Tibial nerve (tissue), 4 donors: ENCODE measurements at regions not wholly inside any gene's neighbourhood (a gene's known extent, or its start where the extent isn't known, plus 50 kb on each side); places are given as distances from the start of the nearest gene placed in this dataset.
"Not testable (repeated sequence)": the region's sequence is repeated elsewhere in the genome, so short reads cannot be mapped to it uniquely, and the experiment has no call there.

Experiments
- DNase-seq, 2 donors: peaks; one replicate each; pipeline ENCODE4 v3.0.0-alpha.2; 2019; ENCODE audit warnings: low spot score in 2 of 2
- H3K27ac ChIP-seq, 4 donors: fragments of 200-600 bp; sonication (generic) in 3 of 4; one replicate each; pipeline ENCODE4 v1.5.1; 2017 to 2019; ENCODE audit warnings: mild to moderate bottlenecking in 1 of 4
- H3K27me3 ChIP-seq, 2 donors: fragments of 200-600 bp; sonication (generic) in 1 of 2; one replicate each; pipeline versions ENCODE4 v1.5.1 to v1.6.0; 2017 to 2019
- H3K36me3 ChIP-seq, 3 donors: fragments of 200-600 bp; sonication (generic); one replicate each; pipeline ENCODE4 v1.5.1; 2018 to 2019
- H3K4me1 ChIP-seq, 4 donors: fragments of 200-600 bp; sonication (generic) in 3 of 4; one replicate each; pipeline ENCODE4 v1.5.1; 2017 to 2019
- H3K4me3 ChIP-seq, 4 donors: fragments of 200-600 bp; sonication (generic) in 3 of 4; one replicate each; pipeline ENCODE4 v1.5.1; 2017 to 2019; ENCODE audit warnings: mild to moderate bottlenecking in 1 of 4, moderate library complexity in 1 of 4
- H3K9me3 ChIP-seq, 4 donors: fragments of 200-600 bp; sonication (generic) in 3 of 4; one replicate each; pipeline ENCODE4 v1.5.1; 2017 to 2019
- EP300 ChIP-seq, 2 donors: sonication (generic); formaldehyde crosslinking; IDR thresholded peaks; one replicate each; pipeline ENCODE4 v1.6.1; 2017; ENCODE audit warnings: antibody characterized with exemption in 2 of 2, mild to moderate bottlenecking in 1 of 2
- POLR2A ChIP-seq, 2 donors: fragments of 450-650 bp; IDR thresholded peaks; one replicate each; pipeline ENCODE4 v1.6.1; 2017; ENCODE audit warnings: antibody characterized with exemption in 2 of 2, mild to moderate bottlenecking in 2 of 2, moderate library complexity in 2 of 2
- WGBS, 2 donors: methylation state at CpG; one replicate each; pipeline ENCODE4 v1.1.5; 2018; 5-methylcytosine and 5-hydroxymethylcytosine counted together
- TF ChIP-seq, protein P1 (sequence below), 5 experiments: fragments of 200-600 bp in 3 of 5; fragments of 450-650 bp in 2 of 5; sonication (generic) in 3 of 5; IDR thresholded peaks; one replicate each; pipeline ENCODE4 v1.5.1; 2016 to 2019; ENCODE audit warnings: antibody characterized with exemption in 5 of 5, mild to moderate bottlenecking in 3 of 5, moderate library complexity in 2 of 5

DNA sequence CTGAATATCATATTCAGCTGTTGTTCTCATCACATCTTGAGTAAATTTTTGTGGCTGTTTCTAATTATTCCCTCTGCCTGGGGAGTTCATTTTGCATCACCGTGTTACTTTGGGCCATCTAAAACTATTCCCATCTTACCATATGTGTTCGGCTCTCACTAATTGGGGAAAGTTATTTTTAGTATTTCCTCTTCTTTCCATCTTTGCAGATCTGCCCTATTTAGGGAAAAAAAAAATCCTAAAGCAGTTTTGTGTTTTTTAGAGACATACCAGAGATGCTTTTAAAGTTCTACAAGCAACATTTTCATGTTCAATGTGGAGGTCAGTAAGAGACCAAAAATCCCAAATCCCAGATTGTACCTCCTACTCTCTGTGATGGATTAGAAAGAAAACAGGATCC, 111.3 kb upstream of the NDUFV2 start:
- TF ChIP-seq POLR2A (IDR thresholded peaks at IDR 0.05): no peak
- TF ChIP-seq, protein P1, sequence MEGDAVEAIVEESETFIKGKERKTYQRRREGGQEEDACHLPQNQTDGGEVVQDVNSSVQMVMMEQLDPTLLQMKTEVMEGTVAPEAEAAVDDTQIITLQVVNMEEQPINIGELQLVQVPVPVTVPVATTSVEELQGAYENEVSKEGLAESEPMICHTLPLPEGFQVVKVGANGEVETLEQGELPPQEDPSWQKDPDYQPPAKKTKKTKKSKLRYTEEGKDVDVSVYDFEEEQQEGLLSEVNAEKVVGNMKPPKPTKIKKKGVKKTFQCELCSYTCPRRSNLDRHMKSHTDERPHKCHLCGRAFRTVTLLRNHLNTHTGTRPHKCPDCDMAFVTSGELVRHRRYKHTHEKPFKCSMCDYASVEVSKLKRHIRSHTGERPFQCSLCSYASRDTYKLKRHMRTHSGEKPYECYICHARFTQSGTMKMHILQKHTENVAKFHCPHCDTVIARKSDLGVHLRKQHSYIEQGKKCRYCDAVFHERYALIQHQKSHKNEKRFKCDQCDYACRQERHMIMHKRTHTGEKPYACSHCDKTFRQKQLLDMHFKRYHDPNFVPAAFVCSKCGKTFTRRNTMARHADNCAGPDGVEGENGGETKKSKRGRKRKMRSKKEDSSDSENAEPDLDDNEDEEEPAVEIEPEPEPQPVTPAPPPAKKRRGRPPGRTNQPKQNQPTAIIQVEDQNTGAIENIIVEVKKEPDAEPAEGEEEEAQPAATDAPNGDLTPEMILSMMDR (IDR thresholded peaks at IDR 0.05): no peak
- TF ChIP-seq EP300 (IDR thresholded peaks at IDR 0.05): no peak
- no peak overlapping the region for H3K4me3 ChIP-seq
- no peaks in the 10 kb centered on the region for H3K4me1 ChIP-seq
- H3K27ac ChIP-seq: no peak overlapping the region
- no peaks in the 10 kb centered on the region for H3K9me3 ChIP-seq
- H3K27me3 ChIP-seq: no peaks in the 10 kb centered on the region
- WGBS, 2 donors: 29 to 45% methylated on average over 2 of the region's 2 CpGs
- no peaks in the 10 kb centered on the region for H3K36me3 ChIP-seq
- DNase-seq: no peak

DNA sequence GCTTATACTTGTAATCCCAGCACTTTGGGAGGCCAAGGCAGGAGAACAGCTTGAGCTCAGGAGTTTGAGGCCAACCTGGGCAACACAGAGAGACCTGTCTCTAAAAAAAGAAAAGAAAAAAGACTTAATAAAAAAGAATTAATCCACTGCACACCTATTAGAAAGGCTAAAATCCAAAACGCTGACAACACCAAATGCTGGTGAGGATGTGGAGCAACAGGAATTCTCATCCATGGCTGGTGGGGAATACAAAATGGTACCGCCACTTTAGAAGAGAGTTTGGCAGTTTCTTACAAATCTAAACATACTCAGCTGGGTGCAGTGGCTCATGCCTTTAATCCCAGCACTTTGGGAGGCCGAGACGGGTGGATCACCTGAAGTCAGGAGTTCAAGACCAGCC, 110.0 kb upstream of the NDUFV2 start:
- WGBS, 2 donors: 92 to 93% methylated on average over 4 of the region's 4 CpGs
- H3K4me1 ChIP-seq, H3K9me3 ChIP-seq, H3K4me3 ChIP-seq, H3K27ac ChIP-seq, H3K27me3 ChIP-seq, H3K36me3 ChIP-seq, DNase-seq: not testable (repeated sequence)

DNA sequence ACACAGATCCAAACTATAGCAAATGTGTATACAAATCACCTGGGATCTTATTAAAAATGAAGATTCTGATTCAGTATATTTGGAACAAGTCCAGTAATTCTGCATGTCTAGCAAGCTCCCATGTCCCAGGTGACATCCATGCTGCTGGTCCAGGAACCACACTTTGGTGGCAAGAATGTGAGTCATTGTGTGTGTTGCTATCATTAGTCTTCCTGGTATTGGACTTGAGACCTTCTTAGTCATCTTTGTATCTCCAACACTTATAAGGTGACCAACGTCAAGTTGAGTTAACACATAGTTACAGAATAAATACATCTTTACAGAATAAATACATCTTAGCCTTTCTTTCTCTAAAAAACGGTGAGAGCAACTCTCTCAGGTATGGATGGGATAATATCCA, 107.9 kb upstream of the NDUFV2 start:
- DNase-seq: no peak
- H3K4me1 ChIP-seq: no peaks in the 10 kb centered on the region
- TF ChIP-seq POLR2A (IDR thresholded peaks at IDR 0.05): no peak
- TF ChIP-seq EP300 (IDR thresholded peaks at IDR 0.05): no peak
- TF ChIP-seq, protein P1 (IDR thresholded peaks at IDR 0.05): no peak
- no peak overlapping the region for H3K27ac ChIP-seq
- no peaks in the 10 kb centered on the region for H3K36me3 ChIP-seq
- peaks cover 0 to 5% (median 0%) of the 10 kb centered on the region in 4 donors for H3K9me3 ChIP-seq
- 62 to 77% methylated on average over 2 of the region's 2 CpGs for WGBS, 2 donors
- no peaks in the 10 kb centered on the region for H3K27me3 ChIP-seq
- H3K4me3 ChIP-seq: no peak overlapping the region

DNA sequence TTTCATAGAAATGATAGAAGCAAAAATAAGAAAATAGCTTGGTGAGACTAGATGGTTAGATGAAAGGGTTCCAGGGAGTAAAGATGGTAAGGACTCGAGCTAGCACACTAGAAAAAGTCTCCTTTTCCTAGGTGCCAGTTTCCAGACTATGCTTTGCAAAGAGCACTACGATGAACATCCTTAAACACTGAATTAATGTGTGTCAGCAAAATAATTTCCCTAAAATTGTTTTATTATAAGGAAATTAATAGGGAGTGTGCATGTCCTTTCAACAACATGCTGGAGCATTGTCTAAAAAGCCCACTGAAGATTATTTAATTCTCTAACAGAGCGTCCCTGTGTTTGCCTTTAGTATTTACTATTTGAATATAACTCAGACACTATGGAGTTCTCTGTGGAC, 107.4 kb upstream of the NDUFV2 start:
- Histone ChIP-seq H3K4me3 (no peak overlapping the region), H3K36me3 (no peaks in the 10 kb centered on the region), H3K9me3 (peaks cover 0 to 5% (median 0%) of the 10 kb centered on the region in 4 donors), H3K4me1 (no peaks in the 10 kb centered on the region), H3K27ac (no peak overlapping the region), H3K27me3 (no peaks in the 10 kb centered on the region)
- WGBS, 2 donors: 47 to 88% methylated on average over 3 of the region's 3 CpGs
- TF ChIP-seq, protein P1 (IDR thresholded peaks at IDR 0.05): no peak
- TF ChIP-seq EP300 (IDR thresholded peaks at IDR 0.05) (no peak), POLR2A (IDR thresholded peaks at IDR 0.05) (no peak)
- DNase-seq: no peak

DNA sequence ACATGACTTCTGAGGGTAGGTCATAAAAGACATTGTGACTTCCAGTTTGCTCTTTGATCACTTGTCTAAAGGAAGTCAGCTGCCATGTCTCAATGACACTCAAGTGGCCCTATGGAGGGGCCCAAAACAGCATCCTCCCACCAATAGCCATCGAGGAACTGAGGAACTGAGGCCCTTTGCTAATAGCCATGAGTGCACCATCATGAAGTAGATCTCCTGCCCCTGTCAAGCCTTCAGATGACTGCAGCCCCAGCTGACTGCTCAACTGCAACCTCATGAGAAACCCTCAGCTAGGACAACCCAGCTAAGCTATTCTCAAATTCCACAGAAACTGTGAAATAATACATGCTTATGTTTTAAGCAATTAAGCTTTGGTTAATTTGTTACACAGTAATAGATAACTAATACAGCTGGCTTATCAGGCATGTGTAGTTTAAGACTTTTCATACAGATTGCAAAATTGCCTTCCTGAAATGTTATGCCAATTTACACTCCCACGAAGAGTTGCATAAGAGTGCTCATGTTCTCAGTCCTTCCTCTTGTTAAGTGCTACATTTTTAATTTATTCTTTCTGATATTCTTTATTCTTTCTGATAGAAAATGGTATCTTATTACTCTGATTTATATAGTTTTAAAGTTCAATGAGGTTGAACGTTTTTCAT, 105.6 kb upstream of the NDUFV2 start:
- DNase-seq: no peak
- TF ChIP-seq POLR2A (IDR thresholded peaks at IDR 0.05): no peak
- TF ChIP-seq EP300 (IDR thresholded peaks at IDR 0.05): no peak
- TF ChIP-seq, protein P1 (IDR thresholded peaks at IDR 0.05): no peak
- H3K27ac ChIP-seq: no peak overlapping the region
- H3K4me1 ChIP-seq: peaks cover 0 to 4% (median 0%) of the 10 kb centered on the region in 4 donors
- 70 to 83% methylated on average over 3 of the region's 3 CpGs for WGBS, 2 donors
- no peaks in the 10 kb centered on the region for H3K36me3 ChIP-seq
- no peak overlapping the region for H3K4me3 ChIP-seq
- H3K9me3 ChIP-seq: peaks cover 0 to 5% (median 0%) of the 10 kb centered on the region in 4 donors
- no peaks in the 10 kb centered on the region for H3K27me3 ChIP-seq
